Choroid plexus epithelial cell (primary cell): ENCODE measurements at regions not wholly inside any gene's neighbourhood (a gene's known extent, or its start where the extent isn't known, plus 50 kb on each side); places are given as distances from the start of the nearest gene placed in this dataset.

Source experiments
- DNase-seq: peaks from one replicate; pipeline ENCODE4 v3.0.0-alpha.2; 2010; ENCODE audit warnings: low read depth
- H3K4me3 ChIP-seq: 2 replicates; pipeline ENCODE4 v1.5.1; 2011; ENCODE audit warnings: low read depth, mild to moderate bottlenecking, control low read depth, low read length, moderate library complexity
- CTCF ChIP-seq: conservative IDR thresholded peaks from 2 replicates; pipeline ENCODE4 v1.5.1; 2011; ENCODE audit warnings: low read depth, mild to moderate bottlenecking, control low read depth, inconsistent platforms, low read length, moderate library complexity

- H3K4me3 ChIP-seq: no peak overlapping the region
- DNase-seq: no peak
- TF ChIP-seq CTCF: no peak
Measured at GRCh38 chr7:42699380-42700178, 212.3 kb downstream of the C7orf25 start.

DNA sequence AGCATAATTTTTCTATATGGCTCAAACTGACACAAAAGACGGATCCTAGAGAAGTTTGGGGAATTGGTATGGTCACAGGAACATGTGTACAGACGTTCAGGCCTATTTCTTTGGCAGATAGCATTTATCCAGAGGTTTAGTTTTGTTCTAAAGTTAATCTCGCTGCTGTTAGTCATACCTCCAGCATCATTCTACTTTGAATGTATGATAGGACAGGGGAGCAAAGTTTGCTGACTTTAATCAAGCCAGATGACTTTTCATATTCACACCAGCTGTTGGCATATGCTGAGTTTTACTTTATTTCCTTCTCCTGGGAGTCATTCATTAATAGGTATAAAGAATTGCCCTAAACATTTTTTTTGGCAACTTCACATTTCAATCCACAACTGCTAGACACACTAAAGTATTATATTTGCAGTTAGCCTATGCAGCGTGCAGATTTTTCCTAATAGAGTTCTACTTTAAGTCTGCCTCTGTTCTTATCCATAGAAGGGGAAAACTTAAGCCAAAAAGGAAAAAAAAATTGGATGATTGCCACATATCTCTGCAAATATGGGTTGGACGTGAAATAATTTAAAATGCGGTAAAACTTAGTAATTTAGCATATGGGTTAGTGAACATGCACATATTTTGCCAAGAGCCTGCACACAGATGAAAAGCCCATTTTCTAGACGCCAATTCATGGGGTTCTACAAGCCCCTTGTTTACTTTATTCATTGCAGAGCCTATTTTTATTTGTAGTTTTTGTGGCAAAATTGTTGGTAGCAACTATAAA lies 213.1 kb downstream of the C7orf25 start:
- no peak overlapping the region for H3K4me3 ChIP-seq
- DNase-seq: no peak
- no peak for TF ChIP-seq CTCF

DNA sequence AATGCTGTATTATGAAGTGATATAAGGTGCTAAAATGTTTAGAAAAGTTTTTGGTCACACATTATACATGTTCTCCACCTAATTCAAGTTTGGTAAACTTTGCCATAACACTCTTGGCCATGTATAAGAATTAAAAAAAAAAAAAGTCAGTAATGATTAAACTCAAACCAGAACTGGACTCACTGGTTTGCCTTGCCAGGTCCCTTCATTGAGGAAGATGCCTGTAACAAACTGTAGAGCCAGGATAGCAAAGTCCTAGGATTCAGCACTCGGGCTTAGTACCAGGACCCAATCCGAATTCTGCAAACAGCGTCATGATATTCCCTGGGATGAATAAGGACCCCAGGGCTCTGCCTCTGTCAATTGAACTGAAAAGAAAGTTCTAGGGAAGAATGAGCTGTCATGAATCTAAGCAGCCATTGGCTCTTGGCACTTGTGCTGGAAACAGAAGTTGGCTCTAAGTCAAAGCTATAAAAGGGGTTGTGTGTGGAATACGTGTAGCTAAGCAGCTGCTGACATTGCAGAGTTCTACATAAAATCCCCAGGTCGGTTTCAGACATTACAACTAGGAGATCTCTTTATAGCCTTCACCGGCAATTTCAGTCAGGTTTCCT lies 216.9 kb downstream of the C7orf25 start:
- no peak for TF ChIP-seq CTCF
- no peak for DNase-seq
- H3K4me3 ChIP-seq: no peak overlapping the region

DNA sequence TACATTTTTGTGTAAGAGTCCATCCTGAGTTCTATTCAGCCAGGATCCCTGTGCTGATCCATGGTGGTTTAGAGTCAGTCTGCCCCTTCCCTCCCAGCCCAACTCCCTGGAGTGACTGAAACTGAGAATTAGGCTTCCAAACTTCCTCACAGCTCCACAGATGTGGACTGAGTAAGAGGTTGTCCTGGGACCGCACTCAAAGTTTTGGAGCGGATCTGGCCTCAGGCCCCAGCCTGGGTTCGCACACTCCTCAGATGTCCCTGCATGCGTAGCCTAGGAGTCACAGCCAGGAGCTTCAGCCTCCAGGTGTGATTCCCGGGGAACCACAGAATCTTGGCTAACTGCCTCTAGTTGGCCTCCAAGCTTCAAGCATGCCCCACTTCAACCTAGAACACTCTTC lies 218.1 kb downstream of the C7orf25 start:
- no peak overlapping the region for H3K4me3 ChIP-seq
- DNase-seq: no peak
- TF ChIP-seq CTCF: no peak

- TF ChIP-seq CTCF: no peak
- no peak overlapping the region for H3K4me3 ChIP-seq
- peak; percentile 21 for DNase-seq
Measured at GRCh38 chr7:42692621-42693020, 219.2 kb downstream of the C7orf25 start.

- DNase-seq: peak; percentile 76
- no peak overlapping the region for H3K4me3 ChIP-seq
- peak; percentile 73 for TF ChIP-seq CTCF
Measured at GRCh38 chr7:42690794-42691639, 220.9 kb downstream of the C7orf25 start.
